ENCODE measurements at regions not wholly inside any gene's neighbourhood (a gene's known extent, or its start where the extent isn't known, plus 50 kb on each side); places are given as distances from the start of the nearest gene placed in this dataset.

GRCh38 chr2:220985561-220985960, 586.5 kb downstream of the EPHA4 start:
- Histone ChIP-seq H3K27ac (ENCODE audit: low read depth, low read length) (no peak overlapping the region), H3K4me3 (ENCODE audit: low read length) (no peak overlapping the region), H3K9me3 (ENCODE audit: control insufficient read depth in 2 of 3, low read length in 3 of 3) (no peaks in the 10 kb centered on the region), H3K27me3 (ENCODE audit: control insufficient read depth in 2 of 2, insufficient read depth in 2 of 2, low read length in 2 of 2) (no peaks in the 10 kb centered on the region), H3K36me3 (ENCODE audit: control insufficient read depth in 2 of 3, insufficient read depth in 3 of 3, low read length in 3 of 3) (no peaks in the 10 kb centered on the region), H3K4me1 (ENCODE audit: control insufficient read depth in 2 of 2, insufficient read depth in 2 of 2, low read length in 2 of 2) (no peaks in the 10 kb centered on the region)
- Mint-ChIP-seq H3K9me3 (peaks cover 0 to 5% (median 0%) of the 10 kb centered on the region in 11 donors), H3K4me1 (no peaks in the 10 kb centered on the region), H3K27ac (no peak overlapping the region), H3K36me3 (no peaks in the 10 kb centered on the region), H3K27me3 (peaks cover 0 to 29% (median 11%) of the 10 kb centered on the region in 5 donors), H3K4me3 (no peak overlapping the region)
- ChIA-PET POLR2A (no interaction called here), CTCF (no interaction called here)
- intact Hi-C loops (cut with micrococcal nuclease), result no loop called here
- DNase-seq, result no peak
- no peak for ATAC-seq

- CTCF ChIA-PET, result no interaction called here
- H3K36me3 ChIP-seq (ENCODE audit: control insufficient read depth in 2 of 3, insufficient read depth in 3 of 3, low read length in 3 of 3), result no peaks in the 10 kb centered on the region
- ATAC-seq, result no peak
- Mint-ChIP-seq H3K27ac (no peak overlapping the region), H3K27me3 (peaks cover under 1 to 26% (median 21%) of the 10 kb centered on the region in 5 donors), H3K36me3 (no peaks in the 10 kb centered on the region), H3K4me1 (no peaks in the 10 kb centered on the region), H3K4me3 (no peak overlapping the region), H3K9me3 (no peaks in the 10 kb centered on the region)
- intact Hi-C loops (cut with micrococcal nuclease), result no loop called here
- POLR2A ChIA-PET, result no interaction called here
- H3K27ac ChIP-seq (ENCODE audit: low read depth, low read length), result no peak overlapping the region
- no peak for DNase-seq
- no peaks in the 10 kb centered on the region for H3K27me3 ChIP-seq (ENCODE audit: control insufficient read depth in 2 of 2, insufficient read depth in 2 of 2, low read length in 2 of 2)
- no peaks in the 10 kb centered on the region for H3K4me1 ChIP-seq (ENCODE audit: control insufficient read depth in 2 of 2, insufficient read depth in 2 of 2, low read length in 2 of 2)
- H3K9me3 ChIP-seq (ENCODE audit: control insufficient read depth in 2 of 3, low read length in 3 of 3), result no peaks in the 10 kb centered on the region
- H3K4me3 ChIP-seq (ENCODE audit: low read length), result no peak overlapping the region
Observed at GRCh38 chr2:220987839-220988238, 584.3 kb downstream of the EPHA4 start.

DNA sequence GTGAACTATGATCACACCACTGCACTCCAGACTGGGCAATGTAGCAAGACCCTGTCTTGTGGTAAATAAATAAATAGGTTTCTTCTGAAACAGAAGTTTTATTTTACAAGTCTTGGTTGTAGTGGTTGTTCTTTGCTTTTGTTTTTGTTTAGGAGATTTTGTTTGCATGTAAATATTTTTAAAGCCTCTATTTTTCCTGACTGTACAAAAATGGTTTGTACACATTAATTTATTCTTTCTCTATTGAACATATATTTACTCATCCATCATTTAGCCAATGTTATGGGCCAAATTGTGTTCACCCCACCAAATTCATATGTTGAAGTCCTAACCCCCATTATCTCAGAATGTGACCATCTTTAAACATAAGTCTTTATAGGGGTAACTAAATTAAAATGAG, 580.1 kb downstream of the EPHA4 start:
- ChIA-PET CTCF (no interaction called here), POLR2A (no interaction called here)
- intact Hi-C loops (cut with micrococcal nuclease), result no loop called here
- DNase-seq, result no peak
- Histone ChIP-seq H3K36me3 (ENCODE audit: control insufficient read depth in 2 of 3, insufficient read depth in 3 of 3, low read length in 3 of 3) (no peaks in the 10 kb centered on the region), H3K27me3 (ENCODE audit: control insufficient read depth in 2 of 2, insufficient read depth in 2 of 2, low read length in 2 of 2) (no peaks in the 10 kb centered on the region), H3K4me3 (ENCODE audit: low read length) (no peak overlapping the region), H3K4me1 (ENCODE audit: control insufficient read depth in 2 of 2, insufficient read depth in 2 of 2, low read length in 2 of 2) (no peaks in the 10 kb centered on the region), H3K27ac (ENCODE audit: low read depth, low read length) (no peak overlapping the region), H3K9me3 (ENCODE audit: control insufficient read depth in 2 of 3, low read length in 3 of 3) (no peaks in the 10 kb centered on the region)
- no peaks in the 10 kb centered on the region for H3K4me1 Mint-ChIP-seq
- ATAC-seq, result no peak
- no peaks in the 10 kb centered on the region for H3K36me3 Mint-ChIP-seq
- no peak overlapping the region for H3K27ac Mint-ChIP-seq
- peaks cover 7 to 27% (median 22%) of the 10 kb centered on the region in 5 donors for H3K27me3 Mint-ChIP-seq
- no peak overlapping the region for H3K4me3 Mint-ChIP-seq
- peaks cover 0 to 4% (median 0%) of the 10 kb centered on the region in 11 donors for H3K9me3 Mint-ChIP-seq

- H3K4me1 Mint-ChIP-seq, result no peaks in the 10 kb centered on the region
- no peaks in the 10 kb centered on the region for H3K9me3 ChIP-seq (ENCODE audit: control insufficient read depth in 2 of 3, low read length in 3 of 3)
- H3K4me1 ChIP-seq (ENCODE audit: control insufficient read depth in 2 of 2, insufficient read depth in 2 of 2, low read length in 2 of 2), result no peaks in the 10 kb centered on the region
- ATAC-seq (no peak), DNase-seq (no peak)
- intact Hi-C loops (cut with micrococcal nuclease), result no loop called here
- ChIA-PET POLR2A (no interaction called here), CTCF (no interaction called here)
- peaks cover 0 to 4% (median 0%) of the 10 kb centered on the region in 11 donors for H3K9me3 Mint-ChIP-seq
- H3K27ac ChIP-seq (ENCODE audit: low read depth, low read length), result no peak overlapping the region
- H3K4me3 Mint-ChIP-seq, result no peak overlapping the region
- no peak overlapping the region for H3K27ac Mint-ChIP-seq
- no peaks in the 10 kb centered on the region for H3K27me3 ChIP-seq (ENCODE audit: control insufficient read depth in 2 of 2, insufficient read depth in 2 of 2, low read length in 2 of 2)
- H3K36me3 Mint-ChIP-seq, result no peaks in the 10 kb centered on the region
- H3K36me3 ChIP-seq (ENCODE audit: control insufficient read depth in 2 of 3, insufficient read depth in 3 of 3, low read length in 3 of 3), result no peaks in the 10 kb centered on the region
- no peak overlapping the region for H3K4me3 ChIP-seq (ENCODE audit: low read length)
- H3K27me3 Mint-ChIP-seq, result peaks cover 7 to 24% (median 17%) of the 10 kb centered on the region in 5 donors
Observed at GRCh38 chr2:220994846-220995245, 577.3 kb downstream of the EPHA4 start.

DNA sequence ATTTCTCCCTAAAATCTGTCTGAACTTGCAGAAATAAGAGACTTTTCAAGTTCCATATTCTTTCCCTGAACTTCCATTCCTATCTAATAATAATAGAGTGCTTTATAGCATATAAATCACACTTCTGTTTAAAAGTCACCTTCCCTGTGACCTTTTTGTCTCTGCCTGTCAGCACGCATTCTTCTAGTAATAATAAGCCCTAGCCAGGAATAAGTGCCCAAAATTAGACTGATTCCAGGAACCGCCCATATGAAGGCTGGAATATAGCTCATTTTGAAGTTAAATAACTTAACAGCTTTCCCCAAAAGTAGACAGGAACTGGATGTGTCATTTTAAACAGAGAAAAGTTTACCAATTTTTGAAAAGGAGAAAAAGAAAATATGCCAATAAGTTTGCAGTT, 576.5 kb downstream of the EPHA4 start:
- H3K9me3 Mint-ChIP-seq, result peaks cover 0 to 4% (median 0%) of the 10 kb centered on the region in 11 donors

DNA sequence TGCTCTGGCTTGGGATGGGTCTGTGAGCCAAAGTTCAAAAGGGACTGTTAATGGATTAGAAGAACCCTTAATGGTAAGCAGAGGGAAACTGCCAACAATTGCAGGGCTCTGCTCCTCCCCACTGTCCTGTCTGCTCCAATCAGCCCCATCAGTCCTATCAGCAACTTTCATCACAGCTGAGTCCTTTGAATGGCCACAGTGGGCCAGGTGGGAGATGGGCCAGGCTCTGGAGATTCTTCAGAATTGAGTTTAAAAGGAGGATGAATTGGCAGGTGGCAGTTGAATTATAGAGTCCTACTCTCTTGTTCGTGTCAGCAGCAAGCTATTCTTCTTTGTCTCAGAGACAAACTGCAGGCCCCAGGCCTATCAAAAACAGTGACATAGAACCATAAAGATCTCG, 573.9 kb downstream of the EPHA4 start:
- intact Hi-C loops (cut with micrococcal nuclease), result no loop called here
- Histone ChIP-seq H3K9me3 (ENCODE audit: control insufficient read depth in 2 of 3, low read length in 3 of 3) (no peaks in the 10 kb centered on the region), H3K27ac (ENCODE audit: low read depth, low read length) (no peak overlapping the region), H3K36me3 (ENCODE audit: control insufficient read depth in 2 of 3, insufficient read depth in 3 of 3, low read length in 3 of 3) (no peaks in the 10 kb centered on the region), H3K4me3 (ENCODE audit: low read length) (no peak overlapping the region), H3K27me3 (ENCODE audit: control insufficient read depth in 2 of 2, insufficient read depth in 2 of 2, low read length in 2 of 2) (no peaks in the 10 kb centered on the region), H3K4me1 (ENCODE audit: control insufficient read depth in 2 of 2, insufficient read depth in 2 of 2, low read length in 2 of 2) (no peaks in the 10 kb centered on the region)
- DNase-seq (no peak), ATAC-seq (no peak)
- Mint-ChIP-seq H3K4me1 (no peaks in the 10 kb centered on the region), H3K27ac (no peak overlapping the region), H3K27me3 (peaks cover 3 to 14% (median 5%) of the 10 kb centered on the region in 5 donors), H3K36me3 (no peaks in the 10 kb centered on the region), H3K9me3 (peaks cover 0 to 4% (median 0%) of the 10 kb centered on the region in 11 donors), H3K4me3 (no peak overlapping the region)
- ChIA-PET POLR2A (no interaction called here), CTCF (no interaction called here)

More for the DNA sequence above, 576.5 kb downstream of the EPHA4 start:
- ATAC-seq, result no peak
- Histone ChIP-seq H3K4me1 (ENCODE audit: control insufficient read depth in 2 of 2, insufficient read depth in 2 of 2, low read length in 2 of 2) (no peaks in the 10 kb centered on the region), H3K9me3 (ENCODE audit: control insufficient read depth in 2 of 3, low read length in 3 of 3) (no peaks in the 10 kb centered on the region), H3K27ac (ENCODE audit: low read depth, low read length) (no peak overlapping the region), H3K4me3 (ENCODE audit: low read length) (no peak overlapping the region), H3K36me3 (ENCODE audit: control insufficient read depth in 2 of 3, insufficient read depth in 3 of 3, low read length in 3 of 3) (no peaks in the 10 kb centered on the region), H3K27me3 (ENCODE audit: control insufficient read depth in 2 of 2, insufficient read depth in 2 of 2, low read length in 2 of 2) (no peaks in the 10 kb centered on the region)
- no peak for DNase-seq
- no peaks in the 10 kb centered on the region for H3K4me1 Mint-ChIP-seq
- CTCF ChIA-PET, result no interaction called here
- intact Hi-C loops (cut with micrococcal nuclease), result no loop called here
- H3K36me3 Mint-ChIP-seq, result no peaks in the 10 kb centered on the region
- no peak overlapping the region for H3K27ac Mint-ChIP-seq
- H3K27me3 Mint-ChIP-seq, result peaks cover 7 to 24% (median 17%) of the 10 kb centered on the region in 5 donors
- POLR2A ChIA-PET, result no interaction called here
- no peak overlapping the region for H3K4me3 Mint-ChIP-seq

DNA sequence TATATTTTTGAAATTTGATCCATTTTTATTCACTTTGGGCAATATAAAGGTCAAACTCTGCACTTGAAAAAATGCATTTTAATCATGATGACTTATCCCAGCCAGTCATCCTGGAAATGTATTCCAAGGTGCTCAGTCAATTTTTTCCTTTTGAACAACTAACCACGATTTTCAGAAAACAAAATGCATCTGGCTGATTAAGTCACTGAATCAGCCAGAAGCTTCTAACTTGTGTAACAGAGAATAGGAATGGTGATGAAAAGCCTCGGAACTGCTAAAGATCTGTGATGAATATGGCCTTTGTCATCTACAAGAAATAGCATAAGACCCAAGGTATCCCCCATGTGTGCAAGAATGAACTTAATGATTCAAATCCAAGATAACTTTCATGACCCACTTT, 572.7 kb downstream of the EPHA4 start:
- CTCF ChIA-PET, result no interaction called here
- peaks cover 0 to 11% (median 2%) of the 10 kb centered on the region in 5 donors for H3K27me3 Mint-ChIP-seq
- POLR2A ChIA-PET, result no interaction called here
- ATAC-seq (no peak), DNase-seq (no peak)
- H3K4me3 Mint-ChIP-seq, result no peak overlapping the region
- no peak overlapping the region for H3K4me3 ChIP-seq (ENCODE audit: low read length)
- H3K4me1 Mint-ChIP-seq, result no peaks in the 10 kb centered on the region
- H3K36me3 ChIP-seq (ENCODE audit: control insufficient read depth in 2 of 3, insufficient read depth in 3 of 3, low read length in 3 of 3), result no peaks in the 10 kb centered on the region
- peaks cover 0 to 4% (median 0%) of the 10 kb centered on the region in 11 donors for H3K9me3 Mint-ChIP-seq
- no peak overlapping the region for H3K27ac Mint-ChIP-seq
- H3K36me3 Mint-ChIP-seq, result no peaks in the 10 kb centered on the region
- no peaks in the 10 kb centered on the region for H3K9me3 ChIP-seq (ENCODE audit: control insufficient read depth in 2 of 3, low read length in 3 of 3)
- no peaks in the 10 kb centered on the region for H3K27me3 ChIP-seq (ENCODE audit: control insufficient read depth in 2 of 2, insufficient read depth in 2 of 2, low read length in 2 of 2)
- no peak overlapping the region for H3K27ac ChIP-seq (ENCODE audit: low read depth, low read length)
- no peaks in the 10 kb centered on the region for H3K4me1 ChIP-seq (ENCODE audit: control insufficient read depth in 2 of 2, insufficient read depth in 2 of 2, low read length in 2 of 2)
- intact Hi-C loops (cut with micrococcal nuclease), result no loop called here
